HG02642 (cell line): ENCODE measurements at regions not wholly inside any gene's neighbourhood (a gene's known extent, or its start where the extent isn't known, plus 50 kb on each side); places are given as distances from the start of the nearest gene placed in this dataset.
"Not testable (repeated sequence)": the region's sequence is repeated elsewhere in the genome, so short reads cannot be mapped to it uniquely, and the experiment has no call there.

Source experiments
- ATAC-seq: cut with Tn5 transposase; IDR thresholded peaks from one replicate; pipeline ENCODE4 v1.9.1; 2021; ENCODE audit warnings: mild to moderate bottlenecking; ENCODE audit not compliant: unreplicated experiment, poor library complexity

DNA sequence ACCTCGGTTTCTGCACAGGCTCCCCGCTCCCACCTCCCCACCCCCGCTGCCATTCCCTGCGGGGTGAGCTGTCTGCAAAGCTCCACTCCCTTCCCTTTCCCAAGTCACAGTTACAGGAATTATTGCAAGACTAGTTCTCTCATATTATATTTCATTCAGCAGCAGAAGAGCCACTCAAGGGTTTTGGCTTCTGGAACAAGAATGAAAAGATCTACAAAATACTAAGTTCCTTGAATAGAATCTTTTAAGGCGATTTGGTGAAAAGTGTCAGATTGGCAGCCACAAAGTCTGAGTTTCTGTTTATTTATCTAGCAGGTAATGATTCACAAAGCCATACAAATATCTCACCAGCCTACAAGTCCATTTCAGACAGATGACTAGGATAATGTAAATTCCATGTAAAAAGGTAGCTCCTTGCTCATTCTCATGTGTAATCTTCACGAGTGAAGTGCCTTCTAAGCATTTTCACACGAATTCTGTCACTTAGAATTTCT is 221.9 kb upstream of the RBBP8 start:
- ATAC-seq = no peak

DNA sequence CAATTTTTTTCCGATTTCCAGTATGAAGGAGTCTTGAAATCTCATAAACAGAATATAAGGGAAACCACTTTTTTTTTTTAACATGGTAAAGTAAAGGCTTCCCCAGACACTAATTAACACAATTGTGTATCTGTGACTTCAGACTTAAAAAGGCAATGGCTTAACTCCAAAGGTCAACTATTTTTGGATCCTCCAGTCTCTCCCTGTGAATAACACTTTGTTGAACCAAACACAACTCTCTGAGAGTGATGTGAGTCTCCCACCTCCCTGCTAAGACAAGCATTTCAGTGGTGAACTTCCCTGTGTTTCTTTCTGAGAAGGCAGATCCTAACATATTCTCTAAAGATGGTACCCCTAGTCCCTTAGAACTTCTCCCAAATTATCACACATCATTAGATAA is 219.6 kb upstream of the RBBP8 start:
- no peak for ATAC-seq

DNA sequence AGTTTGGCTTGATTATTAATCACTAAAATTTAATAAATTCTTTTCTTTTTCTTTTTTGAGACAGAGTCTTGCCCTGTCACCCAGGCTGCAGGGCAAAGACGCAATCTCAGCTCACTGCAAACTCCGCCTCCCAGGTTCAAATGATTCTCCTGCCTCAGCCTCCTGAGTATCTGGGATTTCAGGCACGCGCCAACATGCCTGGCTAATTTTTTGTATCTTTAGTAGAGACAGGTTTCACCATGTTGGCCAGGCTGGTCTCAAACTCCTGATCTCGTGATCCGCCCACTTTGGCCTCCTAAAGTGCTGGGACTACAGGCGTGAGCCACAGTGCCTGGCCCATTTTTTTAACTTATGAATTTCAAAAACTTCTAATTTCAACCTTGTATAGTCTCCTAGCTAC is 215.6 kb upstream of the RBBP8 start:
- ATAC-seq = not testable (repeated sequence)

DNA sequence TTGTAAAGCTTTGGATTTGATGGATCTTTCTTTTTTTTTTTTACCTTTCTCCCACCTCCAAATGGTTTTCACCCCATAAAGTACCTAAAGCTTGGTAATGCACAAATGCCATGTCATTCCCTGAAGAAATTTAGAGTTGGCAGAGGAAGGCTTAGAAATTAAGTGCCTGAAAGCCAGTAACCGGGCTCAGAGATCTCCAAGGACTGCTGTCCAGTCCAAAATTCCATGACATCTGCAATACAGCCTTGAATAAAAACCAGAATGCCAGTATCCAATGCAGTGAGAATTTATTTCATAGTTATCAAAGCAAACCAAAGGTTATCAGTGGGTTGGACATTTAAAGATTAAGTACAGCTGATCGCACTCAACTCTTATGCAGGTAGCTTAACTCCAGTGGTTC is 209.9 kb upstream of the RBBP8 start:
- no peak for ATAC-seq

DNA sequence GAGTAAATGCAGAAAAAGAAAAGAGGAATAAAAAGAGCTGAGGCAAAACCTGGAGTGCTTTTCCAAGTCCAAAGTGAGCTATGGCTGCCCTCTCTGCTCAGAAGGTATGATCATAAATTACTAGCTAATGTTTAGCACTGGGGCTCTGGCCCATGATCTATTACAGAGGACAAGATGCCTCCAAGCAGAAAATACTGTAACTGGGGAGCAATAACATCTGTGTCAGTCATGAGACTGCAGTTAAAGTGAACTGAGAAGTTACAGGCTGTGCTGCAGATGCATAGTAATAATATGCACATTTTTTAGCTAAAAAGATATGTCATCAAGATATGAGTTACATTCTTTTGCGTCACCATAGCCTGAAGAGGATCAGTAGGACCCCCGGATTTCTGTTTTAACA is 209.4 kb upstream of the RBBP8 start:
- no peak for ATAC-seq

DNA sequence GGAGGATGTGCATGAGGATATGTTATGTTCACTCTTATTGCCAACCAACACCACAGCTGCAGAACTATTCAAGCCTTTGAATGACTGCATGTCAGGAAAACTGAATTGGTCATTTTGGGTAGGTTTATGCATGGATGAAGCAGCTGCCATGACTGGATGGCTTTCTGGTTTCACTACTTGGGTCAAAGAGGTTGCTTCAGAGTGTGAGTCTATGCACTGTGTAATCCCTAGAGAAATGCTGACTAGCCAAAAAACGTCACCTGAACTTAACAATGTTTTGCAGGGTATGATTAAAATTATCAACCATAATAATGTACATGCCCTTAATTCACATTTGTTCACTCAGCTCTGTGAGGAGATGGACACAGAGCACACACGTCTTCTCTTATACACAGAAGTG is 206.7 kb upstream of the RBBP8 start:
- ATAC-seq = no peak

DNA sequence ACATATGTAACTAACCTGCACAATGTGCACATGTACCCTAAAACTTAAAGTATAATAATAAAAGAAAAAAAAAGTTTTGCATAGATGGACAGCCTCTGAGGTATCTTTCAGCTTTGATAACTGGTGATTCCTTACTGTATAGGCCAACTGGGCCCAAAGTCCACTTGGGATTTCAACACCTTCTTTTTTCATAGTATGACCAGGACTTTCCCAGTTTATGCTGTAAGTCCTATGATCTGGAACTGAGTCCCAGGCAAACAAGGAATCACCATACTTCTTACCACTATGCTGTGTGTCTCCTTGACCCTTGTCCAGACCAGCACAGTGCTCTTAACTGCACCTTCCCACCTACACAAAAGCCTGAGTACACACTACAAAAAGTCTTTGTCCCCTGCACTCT is 205.1 kb upstream of the RBBP8 start:
- ATAC-seq = no peak

DNA sequence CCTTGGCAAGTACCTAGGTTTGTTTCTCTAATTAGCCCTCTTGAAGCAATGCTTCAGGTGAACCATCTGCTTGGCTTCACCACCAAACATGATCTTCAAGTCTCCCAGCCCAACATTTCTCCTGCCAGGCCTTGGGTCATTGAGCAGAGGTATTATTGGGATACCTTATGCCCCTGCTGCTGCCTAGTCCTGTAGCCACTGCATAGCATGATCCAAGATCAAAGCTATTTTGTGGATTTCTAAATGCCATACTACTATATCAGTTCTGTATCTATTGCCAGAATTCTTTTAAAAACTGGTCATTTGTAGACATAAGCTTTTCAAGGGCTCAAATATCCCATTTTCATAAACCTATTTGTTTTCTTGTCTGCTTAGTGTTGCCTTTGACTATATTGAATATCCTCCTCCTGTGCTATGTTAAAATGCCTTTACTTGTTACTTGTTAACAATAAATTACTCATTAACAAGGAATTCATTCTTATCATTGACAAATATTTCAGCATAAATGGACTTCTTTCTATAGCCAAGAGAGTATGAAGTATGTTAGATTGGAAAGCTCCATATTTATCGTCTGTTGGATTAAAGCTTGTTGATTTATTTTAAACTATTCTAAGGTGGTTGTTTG is 204.5 kb upstream of the RBBP8 start:
- no peak for ATAC-seq

DNA sequence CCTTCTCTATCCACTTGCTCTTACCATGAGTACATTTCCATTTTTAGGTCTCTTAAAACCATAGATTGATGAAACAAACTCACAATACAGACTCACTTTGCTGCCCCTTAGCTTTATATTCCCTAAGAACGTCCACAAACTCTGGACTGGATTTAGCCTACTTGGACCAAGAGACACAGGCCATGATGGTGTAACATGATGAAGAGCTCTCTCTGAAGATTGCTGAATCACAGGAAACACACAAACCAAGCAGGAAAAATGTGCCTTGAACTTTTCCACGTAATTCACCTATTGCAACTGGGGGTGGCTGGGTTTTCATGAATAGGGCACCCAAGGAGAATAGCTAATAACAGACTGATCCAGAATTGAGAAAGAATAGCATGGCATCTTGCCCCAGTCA is 201.7 kb upstream of the RBBP8 start:
- no peak for ATAC-seq

DNA sequence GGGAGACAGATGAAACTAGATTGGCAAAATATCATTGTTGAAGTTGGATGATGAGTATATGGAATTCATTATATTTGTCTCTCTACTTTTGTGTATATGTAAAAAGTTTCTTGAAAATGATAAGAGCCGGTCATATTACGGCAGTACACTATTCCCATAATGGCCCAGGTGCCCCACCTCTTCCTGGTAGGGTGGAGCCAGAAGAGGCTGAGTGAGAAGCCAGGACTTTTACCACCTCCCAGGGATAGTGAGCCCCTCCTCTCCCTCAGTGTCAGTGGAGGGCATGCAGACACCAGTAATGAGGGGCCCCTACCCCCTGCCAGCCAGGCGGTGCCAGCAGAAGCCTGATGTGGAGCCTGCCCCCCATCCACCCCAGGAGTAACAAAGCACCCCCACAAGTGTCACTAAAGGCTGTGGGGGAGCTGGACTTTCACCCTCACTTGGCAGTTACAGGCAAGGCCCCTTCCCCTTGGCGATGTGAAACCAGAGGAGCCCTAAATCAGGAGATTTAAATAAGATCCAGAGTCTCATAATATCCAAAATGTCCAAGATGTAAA is 198.9 kb upstream of the RBBP8 start:
- ATAC-seq = no peak

DNA sequence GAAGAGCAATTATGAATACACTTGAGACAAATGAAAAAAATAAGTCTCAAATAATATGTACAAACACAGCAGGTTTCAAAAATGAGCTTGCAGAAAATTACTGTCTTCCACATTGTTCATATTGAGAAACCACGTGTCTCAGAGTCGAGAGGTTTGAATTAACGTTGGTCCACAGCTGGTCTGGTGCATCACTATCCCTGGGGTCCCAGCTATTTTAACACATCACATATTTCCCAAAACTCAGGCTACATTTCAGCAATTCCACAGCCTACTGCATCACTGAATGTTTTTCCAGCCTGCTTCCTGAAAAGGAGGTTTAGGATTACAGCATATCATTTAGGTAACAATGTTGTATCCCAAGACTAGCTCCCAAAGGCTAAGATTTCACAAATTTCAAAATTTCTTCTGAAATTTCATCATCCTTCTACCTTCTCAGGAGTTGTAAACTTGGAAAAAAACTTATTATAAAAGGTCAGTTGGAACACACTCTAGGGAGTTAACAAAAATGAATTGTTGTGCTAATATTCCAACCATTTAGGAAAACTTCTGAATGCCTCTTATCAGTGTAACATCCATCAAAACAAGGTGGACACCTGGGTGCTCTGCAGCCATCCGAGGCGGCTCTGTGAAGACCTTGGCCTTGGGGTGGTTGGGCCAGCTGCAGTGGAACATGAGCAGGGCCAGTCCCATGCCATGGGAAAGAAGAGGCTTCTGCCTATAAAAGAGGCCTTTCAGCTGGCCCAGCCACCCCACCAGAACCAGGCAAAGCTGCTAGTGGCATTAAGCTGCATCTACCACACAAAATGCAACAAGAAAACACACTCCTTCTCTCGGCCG is 198.1 kb upstream of the RBBP8 start:
- no peak for ATAC-seq

DNA sequence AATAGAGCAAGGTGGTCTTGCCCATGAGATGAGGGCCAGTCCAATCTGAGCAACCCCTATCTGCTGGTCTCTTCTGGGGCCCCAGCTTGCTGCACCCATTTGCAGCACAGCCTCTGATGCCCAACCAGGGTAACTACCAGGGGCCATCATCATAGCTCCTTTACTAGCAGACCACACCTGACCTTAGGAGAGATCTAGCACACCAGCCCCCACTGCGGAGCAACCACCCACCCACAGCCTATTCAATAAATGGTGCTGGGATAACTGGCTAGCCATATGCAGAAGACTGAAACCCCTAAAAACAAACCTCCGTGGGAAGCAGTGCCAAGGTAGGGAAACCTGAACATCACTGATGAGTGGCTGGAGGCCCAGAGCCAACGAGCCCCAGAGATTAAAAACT is 196.1 kb upstream of the RBBP8 start:
- ATAC-seq = no peak

DNA sequence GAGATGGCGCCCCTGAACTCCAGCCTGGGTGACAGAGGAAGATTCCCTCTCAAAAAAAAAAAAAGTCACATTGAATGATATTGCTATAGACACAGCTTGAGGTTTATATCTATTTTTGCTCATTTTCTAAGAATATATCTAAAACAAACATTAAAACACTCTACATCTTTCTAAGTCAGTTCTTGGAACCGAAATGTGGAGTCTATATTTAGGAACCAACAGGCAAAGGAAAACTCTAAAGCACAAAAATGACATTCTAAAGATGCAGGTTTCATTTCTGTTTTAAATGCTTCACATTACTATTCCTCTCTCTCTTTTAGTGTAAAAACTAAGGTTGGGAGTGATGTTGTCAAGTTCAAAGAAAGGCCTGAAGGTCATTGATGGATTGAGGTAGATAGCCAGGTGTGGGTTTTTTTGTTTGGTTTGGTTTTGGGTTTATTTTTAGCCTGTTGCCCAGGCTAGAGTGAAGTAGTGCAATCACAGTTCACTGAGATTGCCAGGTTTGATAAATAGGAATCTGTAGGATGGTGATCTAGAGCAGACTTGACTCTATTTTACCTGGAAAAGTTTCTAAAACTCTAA is 194.0 kb upstream of the RBBP8 start:
- no peak for ATAC-seq

DNA sequence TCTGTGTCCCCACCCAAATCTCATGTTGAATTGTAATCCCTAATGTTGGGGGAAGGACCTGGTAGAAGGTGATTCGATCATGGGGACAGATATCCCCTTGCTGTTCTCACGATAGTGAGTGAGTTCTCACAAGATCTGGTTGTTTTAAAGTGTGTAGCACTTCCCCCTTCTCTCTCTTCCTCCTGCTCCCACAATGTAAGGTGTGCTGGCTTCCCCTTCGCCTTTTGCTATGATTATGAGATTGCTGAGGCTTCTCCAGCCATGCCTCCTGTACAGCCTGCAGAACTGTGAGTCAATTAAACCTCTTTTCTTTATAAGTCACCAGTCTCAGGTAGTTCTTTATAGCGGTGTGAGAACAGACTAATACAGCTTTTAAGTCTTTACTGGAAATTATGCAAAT is 193.3 kb upstream of the RBBP8 start:
- no peak for ATAC-seq

DNA sequence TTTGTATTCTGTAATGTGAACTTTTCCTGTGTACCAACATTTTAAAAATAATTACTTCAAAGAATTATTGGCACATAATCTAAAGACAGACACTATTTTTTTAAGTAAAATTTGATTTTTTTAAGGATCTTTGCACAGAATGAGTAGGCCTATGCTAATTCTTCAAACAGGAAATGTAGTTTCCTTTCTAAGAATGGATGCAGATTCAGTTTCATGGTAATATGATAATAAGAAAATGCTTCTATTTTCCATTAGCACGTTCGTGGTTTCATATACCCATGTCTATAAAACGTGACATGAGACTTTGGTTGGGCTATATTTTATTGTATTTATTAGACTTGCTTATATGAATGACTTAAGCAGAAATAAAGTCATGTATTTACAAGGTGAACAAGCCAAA is 191.8 kb upstream of the RBBP8 start:
- ATAC-seq = no peak

DNA sequence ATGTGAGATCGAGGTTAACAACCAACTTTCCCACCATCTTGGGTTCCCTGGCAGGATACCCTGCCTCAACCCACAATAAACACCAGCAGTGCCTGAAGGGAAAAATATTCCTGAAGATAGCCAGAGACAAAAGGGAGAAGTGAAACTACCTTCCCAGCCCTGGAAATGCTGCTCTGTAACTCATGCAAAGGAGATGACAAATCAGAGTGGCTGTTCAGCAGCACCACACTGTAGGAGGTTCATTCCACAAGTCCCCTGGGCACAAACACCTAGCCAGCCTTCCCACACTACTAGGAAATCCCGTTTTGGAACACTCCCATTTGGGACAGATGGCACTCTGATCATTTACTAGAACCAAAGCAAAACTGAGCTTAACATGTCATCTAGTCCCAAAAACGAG is 190.7 kb upstream of the RBBP8 start:
- no peak for ATAC-seq

DNA sequence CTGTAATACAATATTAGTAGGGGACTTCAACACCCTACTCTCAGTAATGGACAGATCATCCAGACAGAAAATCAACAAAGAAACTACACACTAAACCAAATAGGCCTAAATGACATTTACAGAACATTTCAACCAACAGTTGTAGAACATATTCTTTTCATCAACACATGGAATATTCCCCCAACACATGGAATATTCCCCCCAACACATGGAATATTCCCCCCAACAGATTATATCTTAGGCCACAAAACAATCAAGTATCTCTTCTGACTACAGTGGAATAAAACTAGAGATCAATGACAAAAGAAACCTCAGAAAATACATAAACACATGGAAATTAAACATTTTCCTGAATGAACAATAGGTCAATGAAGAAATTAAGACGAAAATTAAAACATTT is 187.2 kb upstream of the RBBP8 start:
- no peak for ATAC-seq

DNA sequence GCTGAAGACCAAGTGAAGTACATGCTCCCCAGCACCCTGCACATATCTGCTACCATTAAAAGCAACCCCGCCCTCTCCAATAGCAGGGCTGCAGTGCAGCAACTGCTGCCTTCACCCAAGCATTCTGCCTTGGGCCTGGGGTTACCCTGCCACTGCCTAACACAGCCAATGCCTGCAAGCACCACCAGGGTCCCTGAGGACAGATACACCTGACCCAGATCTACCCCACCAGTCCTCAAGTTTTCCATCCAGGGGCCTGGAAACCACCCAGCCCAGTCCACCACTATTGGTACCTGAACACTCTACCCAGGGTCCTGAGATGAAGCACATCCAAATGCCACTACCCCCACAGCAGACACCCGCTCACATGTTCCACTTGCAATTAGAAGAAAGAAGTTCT is 181.1 kb upstream of the RBBP8 start:
- no peak for ATAC-seq

DNA sequence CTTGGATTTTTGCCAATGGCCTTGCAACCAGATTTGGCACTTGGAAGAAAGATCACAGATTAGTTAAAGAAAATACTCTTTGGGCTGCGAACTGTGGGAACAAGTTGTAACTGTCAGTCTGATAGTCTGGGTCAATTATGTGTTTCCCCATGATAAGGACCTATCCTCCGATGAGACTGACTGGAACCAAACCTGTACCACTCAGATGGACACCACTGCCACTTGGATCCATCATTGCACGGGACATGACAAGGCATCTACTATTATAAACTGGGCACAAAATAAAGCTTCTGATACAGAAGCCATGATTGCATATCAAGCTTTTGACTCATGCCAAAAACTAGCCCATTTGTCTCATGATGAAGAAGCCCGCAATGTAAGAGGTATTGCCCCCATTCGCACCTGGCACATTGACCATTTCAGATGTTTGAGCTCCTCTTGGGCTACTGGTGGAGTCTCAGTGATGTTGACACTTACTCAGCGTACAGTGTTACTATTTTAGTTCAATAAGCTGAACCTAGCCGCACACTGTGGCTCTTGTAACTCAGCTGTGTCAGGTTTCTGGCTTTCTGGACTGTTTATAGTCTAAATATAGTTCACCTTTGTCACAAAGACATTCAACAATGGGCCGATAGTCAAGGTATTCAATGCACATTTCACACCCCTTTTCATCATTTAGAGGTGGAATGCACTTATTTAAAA is 179.8 kb upstream of the RBBP8 start:
- ATAC-seq = no peak

DNA sequence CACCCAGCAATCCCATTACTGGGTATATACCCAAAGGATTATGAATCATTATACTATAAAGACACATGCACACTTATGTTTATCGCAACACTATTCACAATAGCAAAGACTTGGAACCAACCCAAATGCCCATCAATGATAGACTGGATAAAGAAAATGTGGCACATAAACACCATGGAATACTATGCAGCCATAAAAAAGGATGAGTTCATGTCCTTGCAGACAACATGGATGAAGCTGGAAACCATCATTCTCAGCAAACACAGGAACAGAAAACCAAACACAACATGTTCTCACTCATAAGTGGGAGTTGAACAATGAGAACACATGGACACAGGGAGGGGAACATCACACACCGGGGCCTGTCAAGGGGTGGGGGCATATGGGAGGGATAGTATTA is 169.1 kb upstream of the RBBP8 start:
- ATAC-seq = not testable (repeated sequence)

DNA sequence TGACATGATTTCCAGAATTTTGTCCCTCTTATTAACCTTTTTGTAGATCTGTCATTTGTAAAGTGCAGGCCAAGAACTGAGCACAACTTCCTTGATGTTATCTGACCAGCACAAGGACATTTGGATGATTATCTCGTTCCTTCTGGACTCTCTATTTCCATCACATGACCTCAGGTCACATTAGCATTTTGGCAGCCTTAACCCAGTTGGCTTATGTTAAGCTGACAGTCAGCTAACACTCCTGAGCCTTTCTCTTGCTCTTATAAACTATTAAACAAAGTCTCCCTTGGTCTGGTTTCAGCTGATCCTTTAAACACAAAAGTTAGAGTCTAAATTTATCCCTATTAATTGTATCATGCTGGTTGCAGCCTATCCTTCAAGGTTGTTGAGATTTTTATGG is 167.2 kb upstream of the RBBP8 start:
- no peak for ATAC-seq
